Neutrophil (primary cell): ENCODE measurements at regions not wholly inside any gene's neighbourhood (a gene's known extent, or its start where the extent isn't known, plus 50 kb on each side); places are given as distances from the start of the nearest gene placed in this dataset.

Experiments used
- H3K27ac ChIP-seq: fragments of 200-600 bp; sonication (generic); 2 replicates; pipeline ENCODE4 v1.5.1; 2016; ENCODE audit warnings: mild to moderate bottlenecking, moderate library complexity
- H3K27me3 ChIP-seq: fragments of 200-600 bp; sonication (generic); 2 replicates; pipeline ENCODE4 v1.6.0; 2016; ENCODE audit warnings: mild to moderate bottlenecking
- H3K36me3 ChIP-seq: fragments of 200-600 bp; sonication (generic); 2 replicates; pipeline ENCODE4 v1.5.1; 2017
- H3K4me1 ChIP-seq, 2 experiments: fragments of 200-600 bp in 1 of 2; sonication (generic) in 1 of 2; 1 replicate in 1 of 2; 2 replicates in 1 of 2; pipeline versions ENCODE4 v1.5.1 to v1.6.1; 2013 to 2016; ENCODE audit warnings: low read depth in 1 of 2, low read length in 1 of 2, mild to moderate bottlenecking in 1 of 2, moderate library complexity in 1 of 2; ENCODE audit not compliant: control insufficient read depth in 1 of 2, insufficient read depth in 1 of 2
- H3K4me3 ChIP-seq, 2 experiments: fragments of 200-600 bp in 1 of 2; sonication (generic) in 1 of 2; 1 replicate in 1 of 2; 2 replicates in 1 of 2; pipeline ENCODE4 v1.5.1; 2013 to 2016; ENCODE audit warnings: low read depth in 1 of 2, low read length in 1 of 2, mild to moderate bottlenecking in 1 of 2, moderate library complexity in 1 of 2
- H3K9me3 ChIP-seq: fragments of 200-600 bp; sonication (generic); 2 replicates; pipeline ENCODE4 v1.5.1; 2016
- CTCF ChIP-seq: fragments of 200-600 bp; sonication (generic); IDR thresholded peaks from 2 replicates; pipeline ENCODE4 v1.5.1; 2016; ENCODE audit warnings: antibody characterized with exemption

GRCh38 chr1:5389101-5389885 is 602.9 kb downstream of the NPHP4 start:
- H3K36me3 ChIP-seq = no peaks in the 10 kb centered on the region
- H3K9me3 ChIP-seq = no peaks in the 10 kb centered on the region
- no peak overlapping the region for H3K27ac ChIP-seq
- H3K27me3 ChIP-seq = no peaks in the 10 kb centered on the region
- H3K4me3 ChIP-seq = no peak overlapping the region
- TF ChIP-seq CTCF = no peak
- H3K4me1 ChIP-seq = no peaks in the 10 kb centered on the region

- no peak overlapping the region for H3K27ac ChIP-seq
- H3K4me1 ChIP-seq = no peaks in the 10 kb centered on the region
- no peak overlapping the region for H3K4me3 ChIP-seq
- no peaks in the 10 kb centered on the region for H3K27me3 ChIP-seq
- H3K9me3 ChIP-seq = no peaks in the 10 kb centered on the region
- no peaks in the 10 kb centered on the region for H3K36me3 ChIP-seq
- no peak for TF ChIP-seq CTCF
Measured at GRCh38 chr1:5388622-5389021, 603.6 kb downstream of the NPHP4 start.

- Histone ChIP-seq H3K27ac (no peak overlapping the region), H3K4me1 (no peaks in the 10 kb centered on the region), H3K9me3 (no peaks in the 10 kb centered on the region), H3K27me3 (no peaks in the 10 kb centered on the region), H3K36me3 (no peaks in the 10 kb centered on the region), H3K4me3 (no peak overlapping the region)
- no peak for TF ChIP-seq CTCF
Measured at GRCh38 chr1:5386371-5386770, 605.9 kb downstream of the NPHP4 start.

GRCh38 chr1:5385956-5386355 is 606.3 kb downstream of the NPHP4 start:
- no peaks in the 10 kb centered on the region for H3K9me3 ChIP-seq
- H3K27ac ChIP-seq = no peak overlapping the region
- no peaks in the 10 kb centered on the region for H3K27me3 ChIP-seq
- no peak for TF ChIP-seq CTCF
- no peak overlapping the region for H3K4me3 ChIP-seq
- no peaks in the 10 kb centered on the region for H3K4me1 ChIP-seq
- H3K36me3 ChIP-seq = no peaks in the 10 kb centered on the region

- Histone ChIP-seq H3K4me1 (no peaks in the 10 kb centered on the region), H3K27ac (no peak overlapping the region), H3K4me3 (no peak overlapping the region), H3K9me3 (no peaks in the 10 kb centered on the region), H3K36me3 (no peaks in the 10 kb centered on the region), H3K27me3 (no peaks in the 10 kb centered on the region)
- no peak for TF ChIP-seq CTCF
Measured at GRCh38 chr1:5385096-5385799, 607.0 kb downstream of the NPHP4 start.
